AG10803 (cell line): ENCODE measurements at regions not wholly inside any gene's neighbourhood (a gene's known extent, or its start where the extent isn't known, plus 50 kb on each side); places are given as distances from the start of the nearest gene placed in this dataset.
A peak's percentile ranks its signal among the peaks of the same experiment; 100 is the strongest.

Source experiments
- DNase-seq: peaks from one replicate; pipeline ENCODE4 v3.0.0; 2010; ENCODE audit warnings: low read depth
- H3K4me3 ChIP-seq: 2 replicates; pipeline ENCODE4 v1.5.1; 2011; ENCODE audit warnings: mild to moderate bottlenecking, low read length, control low read depth
- TF ChIP-seq, protein P1 (sequence below): conservative IDR thresholded peaks from 2 replicates; pipeline ENCODE4 v1.5.1; 2011; ENCODE audit warnings: mild to moderate bottlenecking, low read length, control low read depth, inconsistent platforms

DNA sequence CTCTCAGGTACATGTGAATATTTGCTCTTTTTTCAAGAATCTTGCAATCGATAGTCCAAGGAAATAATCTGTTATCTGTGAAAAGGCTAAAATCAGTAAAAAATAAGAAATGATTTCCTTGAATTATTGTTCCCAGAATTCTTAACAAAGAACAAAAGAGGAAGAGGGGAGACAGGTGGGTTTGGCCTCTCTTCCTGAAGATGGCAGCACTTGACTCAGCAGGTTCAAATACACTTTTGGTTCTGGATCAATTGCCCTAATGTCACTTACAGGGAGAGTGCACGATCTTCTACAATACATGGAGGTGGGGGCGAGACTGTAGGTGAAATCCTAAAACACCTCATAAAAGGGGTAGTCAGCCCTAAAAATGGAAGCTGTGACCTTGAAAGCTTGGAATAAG is 358.7 kb downstream of the IRS2 start:
- no peak overlapping the region for H3K4me3 ChIP-seq
- no peak for DNase-seq
- TF ChIP-seq, protein P1, sequence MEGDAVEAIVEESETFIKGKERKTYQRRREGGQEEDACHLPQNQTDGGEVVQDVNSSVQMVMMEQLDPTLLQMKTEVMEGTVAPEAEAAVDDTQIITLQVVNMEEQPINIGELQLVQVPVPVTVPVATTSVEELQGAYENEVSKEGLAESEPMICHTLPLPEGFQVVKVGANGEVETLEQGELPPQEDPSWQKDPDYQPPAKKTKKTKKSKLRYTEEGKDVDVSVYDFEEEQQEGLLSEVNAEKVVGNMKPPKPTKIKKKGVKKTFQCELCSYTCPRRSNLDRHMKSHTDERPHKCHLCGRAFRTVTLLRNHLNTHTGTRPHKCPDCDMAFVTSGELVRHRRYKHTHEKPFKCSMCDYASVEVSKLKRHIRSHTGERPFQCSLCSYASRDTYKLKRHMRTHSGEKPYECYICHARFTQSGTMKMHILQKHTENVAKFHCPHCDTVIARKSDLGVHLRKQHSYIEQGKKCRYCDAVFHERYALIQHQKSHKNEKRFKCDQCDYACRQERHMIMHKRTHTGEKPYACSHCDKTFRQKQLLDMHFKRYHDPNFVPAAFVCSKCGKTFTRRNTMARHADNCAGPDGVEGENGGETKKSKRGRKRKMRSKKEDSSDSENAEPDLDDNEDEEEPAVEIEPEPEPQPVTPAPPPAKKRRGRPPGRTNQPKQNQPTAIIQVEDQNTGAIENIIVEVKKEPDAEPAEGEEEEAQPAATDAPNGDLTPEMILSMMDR = no peak

DNA sequence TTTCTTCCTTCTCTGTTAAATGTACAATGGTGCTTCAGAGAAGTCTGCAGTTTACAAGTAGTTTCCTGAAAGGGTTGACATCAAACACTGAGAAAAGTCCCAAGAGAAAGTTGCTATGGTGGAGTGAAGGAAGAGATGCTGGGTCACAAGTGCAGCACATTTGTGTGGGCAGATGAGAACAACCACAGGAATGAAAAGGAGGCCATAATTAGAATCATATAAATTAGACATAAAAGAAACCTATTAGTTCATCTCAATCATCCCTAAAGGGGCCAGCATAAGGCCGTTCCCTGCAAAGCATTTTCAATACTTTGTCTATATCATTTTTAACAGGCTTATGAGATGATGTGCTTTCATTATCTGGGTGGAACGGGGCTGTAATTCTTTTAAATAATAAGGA is 359.2 kb downstream of the IRS2 start:
- H3K4me3 ChIP-seq = no peak overlapping the region
- DNase-seq = peak; percentile 35
- TF ChIP-seq, protein P1 = no peak

DNA sequence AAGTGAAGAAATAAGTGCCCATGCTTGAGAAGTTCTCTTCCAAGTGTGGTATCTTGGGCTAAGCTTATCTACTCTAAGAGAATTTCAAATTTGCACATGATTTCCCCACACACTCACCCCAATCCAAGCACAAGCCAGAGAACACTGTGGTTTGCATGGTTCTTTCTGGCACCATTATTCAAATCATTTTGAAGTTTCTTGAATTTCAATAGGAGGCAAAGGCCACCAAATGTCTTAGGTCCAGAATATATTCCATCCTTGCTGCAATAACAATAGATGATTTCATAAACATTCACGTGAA is 359.7 kb downstream of the IRS2 start:
- TF ChIP-seq, protein P1 = no peak
- H3K4me3 ChIP-seq = no peak overlapping the region
- no peak for DNase-seq

DNA sequence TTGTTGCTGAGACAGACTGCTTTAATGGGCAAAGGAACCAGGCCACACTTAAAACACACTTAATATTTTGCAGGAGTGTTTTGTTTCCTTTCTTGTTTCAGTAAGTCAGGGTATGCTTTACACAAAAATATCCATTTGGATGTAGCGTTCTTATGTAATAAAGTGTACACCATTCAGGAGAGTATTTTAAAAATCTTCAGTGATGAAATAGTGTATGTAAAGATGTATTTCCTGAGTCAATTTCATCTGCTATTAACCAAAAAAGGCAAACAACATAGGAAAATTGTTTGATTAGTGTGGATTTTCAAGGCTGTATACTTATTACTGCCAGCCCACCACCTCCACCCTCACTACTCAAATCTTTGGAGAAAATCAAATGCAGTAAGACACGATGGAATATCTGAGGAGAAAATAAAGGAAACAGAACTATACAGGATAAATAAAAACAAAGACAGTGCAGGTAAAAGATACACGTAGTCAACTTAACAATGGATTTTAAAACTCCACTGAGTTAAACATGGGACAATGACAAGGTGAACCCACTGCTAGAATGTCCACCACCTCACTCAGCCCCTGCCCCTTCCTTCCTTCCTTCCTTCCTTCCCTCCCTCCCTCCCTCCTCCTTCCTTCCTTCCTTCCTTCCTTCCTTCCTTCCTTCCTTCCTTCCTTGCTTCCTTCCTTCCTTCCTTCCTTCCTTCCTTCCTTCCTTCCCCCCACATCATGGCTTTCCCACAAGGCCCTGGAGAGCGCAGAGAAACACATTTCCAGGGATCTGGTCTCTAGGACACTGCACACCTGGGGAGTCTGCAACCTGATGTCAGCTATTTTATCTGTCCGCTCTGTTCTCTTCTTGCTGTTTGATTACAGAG is 360.3 kb downstream of the IRS2 start:
- TF ChIP-seq, protein P1 = no peak
- no peak for DNase-seq
- no peak overlapping the region for H3K4me3 ChIP-seq

DNA sequence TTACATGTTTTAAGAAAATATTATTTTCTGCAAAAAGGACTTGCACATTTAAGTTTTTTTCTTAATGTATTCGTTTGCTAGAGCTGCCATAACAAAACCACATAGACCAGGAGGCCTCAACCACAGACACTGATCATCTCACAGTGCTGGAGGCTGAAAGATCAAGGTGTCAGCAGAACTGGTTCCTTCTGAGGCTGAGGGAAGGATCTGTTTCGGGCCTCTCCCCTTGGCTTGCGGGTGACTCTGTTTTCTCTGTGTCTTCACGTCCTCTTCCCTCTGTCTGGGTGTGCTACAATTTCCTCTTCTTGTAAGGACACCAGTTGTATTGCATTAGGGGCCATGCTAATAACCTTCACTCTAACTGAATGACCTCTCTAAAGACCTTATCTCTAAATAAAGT is 364.2 kb downstream of the IRS2 start:
- DNase-seq = no peak
- TF ChIP-seq, protein P1 = no peak
- H3K4me3 ChIP-seq = no peak overlapping the region

DNA sequence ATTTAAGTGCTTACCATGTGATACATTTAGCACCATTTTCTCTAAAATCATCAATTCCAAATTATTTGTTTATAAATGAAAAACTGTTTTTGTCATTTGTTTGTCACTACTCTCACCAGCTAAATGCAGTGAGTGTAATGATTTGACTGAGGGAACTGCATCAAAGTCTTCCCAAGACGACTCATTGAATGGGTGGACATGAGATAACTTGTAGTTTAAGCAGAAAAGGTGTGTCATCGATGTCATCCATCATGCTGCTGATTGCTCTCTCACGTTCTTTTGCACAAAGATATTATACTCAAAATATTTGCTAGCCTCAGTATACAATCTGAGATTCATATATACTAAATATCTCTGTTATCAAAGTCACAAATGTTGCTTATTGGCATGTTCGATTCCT is 366.5 kb downstream of the IRS2 start:
- TF ChIP-seq, protein P1 = no peak
- DNase-seq = no peak
- H3K4me3 ChIP-seq = no peak overlapping the region

DNA sequence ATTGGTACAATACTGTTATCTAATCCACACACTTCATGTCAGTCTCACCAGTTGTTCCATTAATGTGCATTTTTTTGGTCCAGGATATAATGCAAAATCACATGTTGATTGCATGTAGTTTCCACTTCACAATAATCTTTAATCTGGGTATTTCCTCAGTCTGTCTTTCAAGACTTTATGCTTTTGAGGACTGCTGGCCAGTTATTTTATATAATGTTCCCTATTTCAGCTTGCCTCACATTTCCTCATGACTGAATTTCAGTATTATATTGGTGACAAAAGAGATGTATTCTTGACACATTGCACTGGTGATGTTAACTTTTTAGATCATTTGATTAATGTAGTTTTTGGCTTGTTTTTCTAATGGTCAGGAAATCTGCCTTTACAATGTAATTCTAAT is 368.3 kb downstream of the IRS2 start:
- TF ChIP-seq, protein P1 = no peak
- no peak for DNase-seq
- no peak overlapping the region for H3K4me3 ChIP-seq
